ENCODE measurements at regions not wholly inside any gene's neighbourhood (a gene's known extent, or its start where the extent isn't known, plus 50 kb on each side); places are given as distances from the start of the nearest gene placed in this dataset.

GRCh38 chr10:16146993-16147392 lies 286.7 kb upstream of the MINDY3 start:
- TF ChIP-seq CTCF (IDR thresholded peaks at IDR 0.05) (no peak), ZFX (IDR thresholded peaks at IDR 0.05; ENCODE audit: borderline replicate concordance) (no peak)

All from 22Rv1 (cell line).